Glutamatergic neuron (in vitro differentiated cells): ENCODE measurements at regions not wholly inside any gene's neighbourhood (a gene's known extent, or its start where the extent isn't known, plus 50 kb on each side); places are given as distances from the start of the nearest gene placed in this dataset.

Source experiments
- DNase-seq: peaks from one replicate; pipeline ENCODE4 v3.0.0; 2022
- H3K27ac Mint-ChIP-seq: one replicate; pipeline ENCODE4 v1.8.0; 2020; ENCODE audit warnings: mild to moderate bottlenecking, mixed read lengths, inconsistent platforms; ENCODE audit not compliant: unreplicated experiment
- H3K27me3 Mint-ChIP-seq: one replicate; pipeline ENCODE4 v1.8.0; 2020; ENCODE audit warnings: mild to moderate bottlenecking, moderate library complexity, mixed read lengths, inconsistent platforms; ENCODE audit not compliant: unreplicated experiment
- H3K36me3 Mint-ChIP-seq: one replicate; pipeline ENCODE4 v1.8.0; 2020; ENCODE audit warnings: mild to moderate bottlenecking, mixed read lengths, inconsistent platforms; ENCODE audit not compliant: unreplicated experiment
- H3K4me1 Mint-ChIP-seq: one replicate; pipeline ENCODE4 v1.8.0; 2020; ENCODE audit warnings: mild to moderate bottlenecking, low read depth, mixed read lengths, inconsistent platforms; ENCODE audit not compliant: unreplicated experiment
- H3K4me3 Mint-ChIP-seq: one replicate; pipeline ENCODE4 v1.8.0; 2020; ENCODE audit warnings: mild to moderate bottlenecking, mixed read lengths, inconsistent platforms; ENCODE audit not compliant: unreplicated experiment
- H3K9me3 Mint-ChIP-seq: one replicate; pipeline ENCODE4 v1.8.0; 2020; ENCODE audit warnings: mild to moderate bottlenecking, moderate library complexity, mixed read lengths, inconsistent platforms; ENCODE audit not compliant: unreplicated experiment
- TF ChIP-seq, protein P1 (sequence below): fragments of 200-600 bp; sonication (generic); IDR thresholded peaks from one replicate; pipeline ENCODE4 v1.5.0; 2021; ENCODE audit not compliant: partially characterized antibody, unreplicated experiment

DNA sequence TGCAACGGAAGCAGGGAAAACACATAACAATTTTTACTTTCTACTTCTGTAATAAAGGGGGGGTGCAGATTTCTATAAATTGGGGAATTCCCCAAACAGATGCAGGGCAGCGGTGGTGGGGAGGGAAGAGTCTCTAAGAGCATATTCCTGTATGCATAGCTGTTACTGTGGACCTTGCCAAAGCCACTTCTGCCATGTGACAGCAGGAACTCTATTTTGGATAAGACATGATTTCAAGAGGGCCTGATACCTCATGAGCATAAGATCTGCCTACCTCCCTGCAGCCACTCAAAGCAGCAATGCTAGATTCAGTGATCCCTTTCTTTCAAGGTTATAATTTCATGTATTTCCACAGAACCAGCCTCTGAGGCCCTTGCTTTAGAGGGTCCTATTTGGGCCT lies 86.2 kb upstream of the CNKSR3 start:
- H3K27ac Mint-ChIP-seq = no peak overlapping the region
- TF ChIP-seq, protein P1, sequence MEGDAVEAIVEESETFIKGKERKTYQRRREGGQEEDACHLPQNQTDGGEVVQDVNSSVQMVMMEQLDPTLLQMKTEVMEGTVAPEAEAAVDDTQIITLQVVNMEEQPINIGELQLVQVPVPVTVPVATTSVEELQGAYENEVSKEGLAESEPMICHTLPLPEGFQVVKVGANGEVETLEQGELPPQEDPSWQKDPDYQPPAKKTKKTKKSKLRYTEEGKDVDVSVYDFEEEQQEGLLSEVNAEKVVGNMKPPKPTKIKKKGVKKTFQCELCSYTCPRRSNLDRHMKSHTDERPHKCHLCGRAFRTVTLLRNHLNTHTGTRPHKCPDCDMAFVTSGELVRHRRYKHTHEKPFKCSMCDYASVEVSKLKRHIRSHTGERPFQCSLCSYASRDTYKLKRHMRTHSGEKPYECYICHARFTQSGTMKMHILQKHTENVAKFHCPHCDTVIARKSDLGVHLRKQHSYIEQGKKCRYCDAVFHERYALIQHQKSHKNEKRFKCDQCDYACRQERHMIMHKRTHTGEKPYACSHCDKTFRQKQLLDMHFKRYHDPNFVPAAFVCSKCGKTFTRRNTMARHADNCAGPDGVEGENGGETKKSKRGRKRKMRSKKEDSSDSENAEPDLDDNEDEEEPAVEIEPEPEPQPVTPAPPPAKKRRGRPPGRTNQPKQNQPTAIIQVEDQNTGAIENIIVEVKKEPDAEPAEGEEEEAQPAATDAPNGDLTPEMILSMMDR = no peak
- H3K9me3 Mint-ChIP-seq = peaks cover 7% of the 10 kb centered on the region
- no peaks in the 10 kb centered on the region for H3K27me3 Mint-ChIP-seq
- H3K4me1 Mint-ChIP-seq = peaks cover 5% of the 10 kb centered on the region
- H3K4me3 Mint-ChIP-seq = no peak overlapping the region
- H3K36me3 Mint-ChIP-seq = no peaks in the 10 kb centered on the region
- DNase-seq = no peak

DNA sequence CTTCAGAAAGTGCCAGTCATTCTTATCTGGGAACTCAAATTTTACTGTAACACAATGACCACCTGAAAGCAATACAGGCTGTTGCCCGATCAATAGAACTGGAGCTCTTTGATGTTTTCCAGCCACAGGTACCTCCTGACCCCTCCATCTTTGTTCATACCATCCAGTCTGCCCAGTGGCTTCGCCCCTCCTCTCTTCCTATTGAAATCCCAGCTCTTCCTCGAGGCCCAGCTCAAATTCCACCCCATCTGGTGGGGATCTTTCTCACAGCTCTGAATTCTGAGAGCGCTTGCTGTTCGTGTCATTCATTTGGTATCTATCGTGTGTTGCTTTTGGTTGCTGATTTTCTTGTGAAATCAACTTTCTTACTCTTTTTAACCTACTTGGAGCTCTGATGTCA lies 87.9 kb upstream of the CNKSR3 start:
- Mint-ChIP-seq H3K4me3 (no peak overlapping the region), H3K9me3 (peaks cover 7% of the 10 kb centered on the region), H3K36me3 (no peaks in the 10 kb centered on the region), H3K27me3 (no peaks in the 10 kb centered on the region), H3K27ac (no peak overlapping the region), H3K4me1 (peaks cover 5% of the 10 kb centered on the region)
- no peak for DNase-seq
- TF ChIP-seq, protein P1 = no peak

DNA sequence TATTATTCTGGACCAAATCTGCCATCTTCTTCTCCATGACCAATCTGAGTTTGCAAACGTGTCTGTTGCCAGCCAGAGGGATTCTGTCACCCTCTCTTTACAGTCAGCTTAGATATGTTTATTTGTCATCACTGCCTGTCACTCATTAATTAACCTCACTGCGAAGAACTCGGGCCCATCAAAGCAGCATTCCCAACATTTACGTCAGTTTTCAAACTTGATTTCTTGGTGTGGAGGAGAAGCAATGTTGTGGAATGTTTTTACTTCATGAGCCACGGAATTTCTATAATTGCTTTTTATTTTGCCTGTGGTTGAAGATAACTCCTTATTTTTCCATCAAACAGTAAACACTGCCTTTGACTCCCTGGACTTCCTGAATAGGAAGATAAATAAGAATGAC lies 91.8 kb upstream of the CNKSR3 start:
- Mint-ChIP-seq H3K9me3 (peaks cover 7% of the 10 kb centered on the region), H3K36me3 (no peaks in the 10 kb centered on the region), H3K4me3 (no peak overlapping the region), H3K27ac (no peak overlapping the region), H3K4me1 (peaks cover 5% of the 10 kb centered on the region), H3K27me3 (no peaks in the 10 kb centered on the region)
- TF ChIP-seq, protein P1 = no peak
- DNase-seq = no peak

DNA sequence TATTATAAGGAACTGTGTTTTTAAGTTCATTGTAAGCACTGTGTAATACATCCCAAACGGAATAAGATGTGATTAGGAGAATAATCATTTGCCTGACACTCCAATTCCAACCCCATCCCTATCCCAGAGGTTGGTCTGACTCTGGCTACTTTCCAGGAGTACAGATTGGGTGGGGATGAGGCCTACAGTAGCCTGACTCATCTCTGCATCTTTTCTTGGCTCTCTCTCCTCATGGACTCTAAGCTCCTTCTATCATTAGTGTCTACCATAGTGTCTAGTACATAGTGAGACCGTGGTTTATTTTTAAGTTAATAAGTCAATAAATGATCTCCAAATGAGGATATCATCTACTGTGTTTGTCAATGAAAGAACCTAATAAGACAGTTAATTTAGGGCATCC lies 92.2 kb upstream of the CNKSR3 start:
- Mint-ChIP-seq H3K4me3 (no peak overlapping the region), H3K9me3 (peaks cover 7% of the 10 kb centered on the region), H3K36me3 (no peaks in the 10 kb centered on the region), H3K27me3 (no peaks in the 10 kb centered on the region), H3K27ac (no peak overlapping the region), H3K4me1 (peaks cover 5% of the 10 kb centered on the region)
- TF ChIP-seq, protein P1 = no peak
- no peak for DNase-seq

GRCh38 chr6:154604119-154604518 lies 93.6 kb upstream of the CNKSR3 start:
- DNase-seq = no peak
- H3K27me3 Mint-ChIP-seq = no peaks in the 10 kb centered on the region
- TF ChIP-seq, protein P1 = no peak
- H3K27ac Mint-ChIP-seq = no peak overlapping the region
- no peak overlapping the region for H3K4me3 Mint-ChIP-seq
- H3K36me3 Mint-ChIP-seq = no peaks in the 10 kb centered on the region
- no peaks in the 10 kb centered on the region for H3K4me1 Mint-ChIP-seq
- peaks cover 3% of the 10 kb centered on the region for H3K9me3 Mint-ChIP-seq
